ENCODE measurements at regions not wholly inside any gene's neighbourhood (a gene's known extent, or its start where the extent isn't known, plus 50 kb on each side); places are given as distances from the start of the nearest gene placed in this dataset.
"Not testable (repeated sequence)": the region's sequence is repeated elsewhere in the genome, so short reads cannot be mapped to it uniquely, and the experiment has no call there.

DNA sequence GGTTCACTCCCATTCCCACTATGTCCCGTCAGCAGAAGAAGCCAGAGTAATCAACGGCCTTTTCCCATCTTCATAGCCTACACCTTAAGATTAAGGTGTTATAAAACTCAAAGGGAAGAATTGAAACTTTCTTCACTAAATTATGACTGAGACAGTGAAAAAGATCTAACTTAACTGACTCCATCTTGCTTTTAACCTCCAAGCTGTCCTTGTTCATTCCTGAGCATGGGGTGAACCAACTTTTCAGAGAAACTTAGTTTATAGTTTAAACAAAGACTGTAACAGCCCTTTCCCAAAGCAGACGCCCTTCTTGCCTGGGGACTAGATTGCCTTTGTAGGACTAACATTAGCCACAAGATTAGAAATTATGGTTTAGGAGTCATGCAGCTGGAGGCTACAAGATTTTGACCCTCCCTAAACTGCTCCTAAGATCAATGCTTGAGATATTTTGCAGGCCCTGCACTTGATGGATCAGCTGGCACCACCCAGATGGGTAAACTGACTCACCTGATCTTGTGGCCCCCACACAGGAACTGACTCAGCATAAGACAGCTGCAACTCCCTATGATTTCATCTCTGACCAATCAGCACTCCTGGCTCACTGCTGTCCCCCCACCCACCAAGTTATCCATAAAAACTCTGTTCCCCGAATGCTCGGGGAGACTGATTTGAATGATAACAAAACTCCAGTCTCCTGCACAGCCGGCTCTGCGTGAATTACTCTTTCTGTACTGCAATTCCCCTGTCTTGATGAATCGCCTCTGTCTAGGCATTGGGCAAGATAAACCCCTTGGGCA, 587.6 kb downstream of the NTRK3 start:
- H3K4me3 ChIP-seq (ENCODE audit: insufficient read depth, low read depth, low read length); ATAC-seq (ENCODE audit: low read depth); H3K27ac ChIP-seq (ENCODE audit: insufficient read depth, low read length); H2BK15ac ChIP-seq (ENCODE audit: low read depth, low read length); H2AFZ ChIP-seq (replicated peaks; ENCODE audit: low read length, poor library complexity); POLR2A ChIA-PET (ENCODE audit: unreplicated experiment); H2AK9ac ChIP-seq (replicated peaks; ENCODE audit: low read depth, low read length, poor library complexity); H3K14ac ChIP-seq (replicated peaks; ENCODE audit: low read depth, low read length); H4K91ac ChIP-seq (ENCODE audit: insufficient read depth, low read depth, low read length); H3K79me1 ChIP-seq (ENCODE audit: low read depth in 1 of 2, low read length in 2 of 2); H4K20me1 ChIP-seq (ENCODE audit: insufficient read depth, low read length); H2BK5ac ChIP-seq (ENCODE audit: low read depth, low read length, poor library complexity, severe bottlenecking); H3K9ac ChIP-seq (ENCODE audit: low read depth, low read length); H3K4ac ChIP-seq (ENCODE audit: low read depth, low read length); in situ Hi-C loops (cut with MboI; ENCODE audit: low sequenced_read_pairs); dilution Hi-C loops (cut with HindIII; ENCODE audit: low sequenced_read_pairs, unreplicated experiment); BruUV-seq (replicated peaks); H3K9me3 ChIP-seq (ENCODE audit: control insufficient read depth, insufficient read depth, low read length); H4K5ac ChIP-seq (ENCODE audit: low read depth, low read length); H3K4me2 ChIP-seq (ENCODE audit: low read depth, low read length); intact Hi-C loops (cut with micrococcal nuclease); H2BK120ac ChIP-seq (ENCODE audit: low read depth, low read length); H3K36me3 ChIP-seq (ENCODE audit: control insufficient read depth, insufficient read depth, low read length); H2AK5ac ChIP-seq (ENCODE audit: low read depth, low read length); H3K4me1 ChIP-seq (ENCODE audit: control insufficient read depth, insufficient read depth, low read length); H3K9me1 ChIP-seq (ENCODE audit: insufficient read depth, low read length); H3K56ac ChIP-seq (ENCODE audit: extremely low read depth, insufficient read depth, low read length); H3K23ac ChIP-seq (ENCODE audit: low read depth, low read length); H2BK20ac ChIP-seq (ENCODE audit: low read depth, low read length); H4K8ac ChIP-seq (ENCODE audit: low read depth in 2 of 2, low read length in 2 of 2); H3K27me3 ChIP-seq (ENCODE audit: control insufficient read depth, insufficient read depth, low read length); H3K18ac ChIP-seq (ENCODE audit: low read depth, low read length): not testable (repeated sequence)
- no CpG with 5 or more reads among the region's 8 CpGs for WGBS, 2 experiments (ENCODE audit: extremely low coverage in 2 of 2, insufficient read length in 1 of 2)
- CTCF ChIA-PET = interaction anchor here (0.6 kb wide), 1 partner anchor 282 kb away, joined by 3 read pairs; no protein-coding TSS in a partner anchor
- peak; percentile 7 for DNase-seq
